HEK293T (cell line): ENCODE measurements at regions not wholly inside any gene's neighbourhood (a gene's known extent, or its start where the extent isn't known, plus 50 kb on each side); places are given as distances from the start of the nearest gene placed in this dataset.

Experiments
- BHLHE40 ChIP-seq: fragments of 450-650 bp; IDR thresholded peaks from 2 replicates; pipeline ENCODE4 v1.6.1; 2016; ENCODE audit warnings: mild to moderate bottlenecking, moderate library complexity, borderline replicate concordance
- FOXM1 ChIP-seq: fragments of 450-650 bp; IDR thresholded peaks from 2 replicates; pipeline ENCODE4 v1.6.1; 2017; ENCODE audit warnings: mild to moderate bottlenecking, borderline replicate concordance
- L3MBTL2 ChIP-seq: fragments of 450-650 bp; conservative IDR thresholded peaks from 2 replicates; pipeline ENCODE4 v1.6.1; 2016; ENCODE audit warnings: mild to moderate bottlenecking
- NFRKB ChIP-seq: fragments of 450-650 bp; IDR thresholded peaks from 2 replicates; pipeline ENCODE4 v1.6.1; 2016; ENCODE audit warnings: mild to moderate bottlenecking, moderate library complexity

- TF ChIP-seq FOXM1 (no peak), L3MBTL2 (no peak), BHLHE40 (no peak), NFRKB (no peak)
Observed at GRCh38 chr4:125710766-125711165, 396.0 kb downstream of the FAT4 start.
